IPS-18c (cell line): ENCODE measurements at regions not wholly inside any gene's neighbourhood (a gene's known extent, or its start where the extent isn't known, plus 50 kb on each side); places are given as distances from the start of the nearest gene placed in this dataset.

Experiments
- H3K4me3 ChIP-seq: 2 replicates; pipeline ENCODE4 v1.7.0; 2013; ENCODE audit warnings: low read depth, mild to moderate bottlenecking, low read length, moderate library complexity; ENCODE audit not compliant: insufficient read depth
- H3K9me3 ChIP-seq: one replicate; pipeline ENCODE4 v1.6.1; 2013; ENCODE audit warnings: mild to moderate bottlenecking, low read length, moderate library complexity; ENCODE audit not compliant: control insufficient read depth, insufficient read depth

- H3K4me3 ChIP-seq: no peak overlapping the region
- no peaks in the 10 kb centered on the region for H3K9me3 ChIP-seq
These were observed 79.4 kb upstream of the PCGF5 start for GRCh38 chr10:91140995-91141549.

GRCh38 chr10:91144961-91145360 is 75.5 kb upstream of the PCGF5 start:
- no peak overlapping the region for H3K4me3 ChIP-seq
- no peaks in the 10 kb centered on the region for H3K9me3 ChIP-seq

GRCh38 chr10:91146146-91146545 is 74.3 kb upstream of the PCGF5 start:
- Histone ChIP-seq H3K4me3 (no peak overlapping the region), H3K9me3 (no peaks in the 10 kb centered on the region)

- Histone ChIP-seq H3K9me3 (no peaks in the 10 kb centered on the region), H3K4me3 (no peak overlapping the region)
These were observed 70.9 kb upstream of the PCGF5 start for GRCh38 chr10:91149550-91149949.

GRCh38 chr10:91150631-91151030 is 69.8 kb upstream of the PCGF5 start:
- Histone ChIP-seq H3K4me3 (no peak overlapping the region), H3K9me3 (no peaks in the 10 kb centered on the region)

- H3K9me3 ChIP-seq: no peaks in the 10 kb centered on the region
- H3K4me3 ChIP-seq: no peak overlapping the region
These were observed 67.0 kb upstream of the PCGF5 start for GRCh38 chr10:91153508-91153907.

GRCh38 chr10:91154842-91155241 is 65.6 kb upstream of the PCGF5 start:
- Histone ChIP-seq H3K4me3 (no peak overlapping the region), H3K9me3 (no peaks in the 10 kb centered on the region)

- Histone ChIP-seq H3K9me3 (no peaks in the 10 kb centered on the region), H3K4me3 (no peak overlapping the region)
These were observed 64.3 kb upstream of the PCGF5 start for GRCh38 chr10:91156196-91156595.

GRCh38 chr10:91159254-91159783 is 61.1 kb upstream of the PCGF5 start:
- peaks cover 2% of the 10 kb centered on the region for H3K9me3 ChIP-seq
- no peak overlapping the region for H3K4me3 ChIP-seq

GRCh38 chr10:91162050-91162494 is 58.4 kb upstream of the PCGF5 start:
- peak overlapping the region; percentile 52 for H3K4me3 ChIP-seq

GRCh38 chr10:91162495-91163268 is 57.8 kb upstream of the PCGF5 start:
- peaks cover 2% of the 10 kb centered on the region for H3K9me3 ChIP-seq
- peak overlapping the region; percentile 65 for H3K4me3 ChIP-seq

More at GRCh38 chr10:91162050-91162494, 58.4 kb upstream of the PCGF5 start:
- peaks cover 2% of the 10 kb centered on the region for H3K9me3 ChIP-seq

GRCh38 chr10:91163269-91163868 is 57.1 kb upstream of the PCGF5 start:
- peak overlapping the region; percentile 65 for H3K4me3 ChIP-seq
- H3K9me3 ChIP-seq: peaks cover 2% of the 10 kb centered on the region

- Histone ChIP-seq H3K9me3 (peaks cover 2% of the 10 kb centered on the region), H3K4me3 (peak overlapping the region; percentile 65)
These were observed 56.5 kb upstream of the PCGF5 start for GRCh38 chr10:91163869-91164474.

GRCh38 chr10:91164520-91165065 is 55.9 kb upstream of the PCGF5 start:
- Histone ChIP-seq H3K4me3 (no peak overlapping the region; the same call in 1 of the 2 replicates), H3K9me3 (peaks cover 2% of the 10 kb centered on the region)

- H3K4me3 ChIP-seq: no peak overlapping the region
- H3K9me3 ChIP-seq: peaks cover 4% of the 10 kb centered on the region
These were observed 53.1 kb upstream of the PCGF5 start for GRCh38 chr10:91167406-91167805.

- Histone ChIP-seq H3K4me3 (no peak overlapping the region), H3K9me3 (peaks cover 2% of the 10 kb centered on the region)
These were observed 50.0 kb upstream of the PCGF5 start for GRCh38 chr10:91170418-91170817.
